ENCODE measurements at regions not wholly inside any gene's neighbourhood (a gene's known extent, or its start where the extent isn't known, plus 50 kb on each side); places are given as distances from the start of the nearest gene placed in this dataset.
"Not testable (repeated sequence)": the region's sequence is repeated elsewhere in the genome, so short reads cannot be mapped to it uniquely, and the experiment has no call there.

- no peak overlapping the region for H3K27ac ChIP-seq (ENCODE audit: low read depth, low read length)
- no peaks in the 10 kb centered on the region for H3K36me3 ChIP-seq (ENCODE audit: insufficient read depth, low read length)
- H3K4me3 ChIP-seq (ENCODE audit: low read length), result no peak overlapping the region
- peaks cover 44% of the 10 kb centered on the region for H3K27me3 ChIP-seq (ENCODE audit: insufficient read depth, low read length)
- H3K9me3 ChIP-seq (ENCODE audit: insufficient read depth, low read depth, low read length), result no peaks in the 10 kb centered on the region
- H3K9ac ChIP-seq (ENCODE audit: low read depth, low read length), result no peak overlapping the region
- 79% methylated on average over 3 of the region's 3 CpGs for WGBS
- H3K4me1 ChIP-seq (ENCODE audit: insufficient read depth, low read length), result peaks cover 4% of the 10 kb centered on the region; the same call in 1 of the 2 replicates
Measured at GRCh38 chr2:118762290-118762689, 85.2 kb downstream of the EN1 start.

GRCh38 chr2:118761771-118762170 lies 85.7 kb downstream of the EN1 start:
- Histone ChIP-seq H3K4me3 (ENCODE audit: low read length) (no peak overlapping the region), H3K36me3 (ENCODE audit: insufficient read depth, low read length) (no peaks in the 10 kb centered on the region), H3K27ac (ENCODE audit: low read depth, low read length) (no peak overlapping the region), H3K9ac (ENCODE audit: low read depth, low read length) (no peak overlapping the region), H3K9me3 (ENCODE audit: insufficient read depth, low read depth, low read length) (no peaks in the 10 kb centered on the region), H3K4me1 (ENCODE audit: insufficient read depth, low read length) (peaks cover 4% of the 10 kb centered on the region; the same call in 1 of the 2 replicates), H3K27me3 (ENCODE audit: insufficient read depth, low read length) (peaks cover 40% of the 10 kb centered on the region)
- 80% methylated on average over 6 of the region's 6 CpGs for WGBS

- no peak overlapping the region for H3K9ac ChIP-seq (ENCODE audit: low read depth, low read length)
- H3K27me3 ChIP-seq (ENCODE audit: insufficient read depth, low read length), result no peaks in the 10 kb centered on the region
- H3K36me3 ChIP-seq (ENCODE audit: insufficient read depth, low read length), result no peaks in the 10 kb centered on the region
- peaks cover 7% of the 10 kb centered on the region; the same call in 1 of the 2 replicates for H3K4me1 ChIP-seq (ENCODE audit: insufficient read depth, low read length)
- no peak overlapping the region for H3K4me3 ChIP-seq (ENCODE audit: low read length)
- no peaks in the 10 kb centered on the region for H3K9me3 ChIP-seq (ENCODE audit: insufficient read depth, low read depth, low read length)
- WGBS, result 34% methylated on average over 2 of the region's 2 CpGs
- no peak overlapping the region for H3K27ac ChIP-seq (ENCODE audit: low read depth, low read length)
Measured at GRCh38 chr2:118755901-118756300, 91.5 kb downstream of the EN1 start.

- Histone ChIP-seq H3K27ac (ENCODE audit: low read depth, low read length) (no peak overlapping the region), H3K9ac (ENCODE audit: low read depth, low read length) (no peak overlapping the region), H3K36me3 (ENCODE audit: insufficient read depth, low read length) (no peaks in the 10 kb centered on the region), H3K4me1 (ENCODE audit: insufficient read depth, low read length) (peaks cover 7% of the 10 kb centered on the region; the same call in 1 of the 2 replicates), H3K9me3 (ENCODE audit: insufficient read depth, low read depth, low read length) (no peaks in the 10 kb centered on the region), H3K4me3 (ENCODE audit: low read length) (no peak overlapping the region), H3K27me3 (ENCODE audit: insufficient read depth, low read length) (no peaks in the 10 kb centered on the region)
- 76% methylated on average over 2 of the region's 2 CpGs for WGBS
Measured at GRCh38 chr2:118755384-118755783, 92.1 kb downstream of the EN1 start.

DNA sequence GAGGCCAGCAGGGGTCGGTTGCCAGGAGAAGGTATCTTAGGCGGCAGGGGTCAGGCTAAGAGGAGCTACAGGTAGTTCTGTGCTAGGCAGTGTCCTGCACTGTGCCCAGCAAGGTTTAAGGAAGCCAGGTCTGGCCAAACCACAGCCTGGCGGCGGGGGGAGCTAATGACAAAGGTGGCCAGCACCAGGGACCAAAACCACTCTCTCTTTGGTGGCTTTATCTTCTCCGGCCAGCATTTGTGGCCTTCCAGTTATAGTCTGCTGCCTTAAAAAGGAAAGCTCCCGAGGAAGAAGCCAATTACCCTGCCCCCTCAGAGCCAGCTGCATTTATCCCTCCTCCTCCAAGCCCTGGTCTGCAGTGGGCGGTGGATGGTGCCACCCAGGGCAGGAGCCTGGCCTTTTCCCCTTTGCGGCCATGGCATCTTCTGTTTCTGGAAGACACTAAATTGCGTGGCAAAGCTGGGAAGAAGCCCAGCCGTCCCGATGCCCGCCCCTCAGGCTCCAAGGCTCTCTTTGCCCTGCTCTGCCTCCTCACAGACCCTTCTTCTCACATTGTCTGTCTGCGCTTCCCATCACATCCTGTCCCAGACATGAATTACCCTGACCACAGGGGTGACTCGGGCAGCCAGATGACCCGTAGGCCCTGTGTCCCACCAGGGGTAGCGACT lies 94.6 kb downstream of the EN1 start:
- H3K4me3 ChIP-seq (ENCODE audit: low read length), result no peak overlapping the region
- 80% methylated on average over 16 of the region's 16 CpGs for WGBS
- no peaks in the 10 kb centered on the region for H3K9me3 ChIP-seq (ENCODE audit: insufficient read depth, low read depth, low read length)
- no peaks in the 10 kb centered on the region for H3K36me3 ChIP-seq (ENCODE audit: insufficient read depth, low read length)
- H3K4me1 ChIP-seq (ENCODE audit: insufficient read depth, low read length), result peaks cover 7% of the 10 kb centered on the region; the same call in 1 of the 2 replicates
- no peaks in the 10 kb centered on the region for H3K27me3 ChIP-seq (ENCODE audit: insufficient read depth, low read length)
- no peak overlapping the region for H3K27ac ChIP-seq (ENCODE audit: low read depth, low read length)
- H3K9ac ChIP-seq (ENCODE audit: low read depth, low read length), result no peak overlapping the region

- 87% methylated on average over 3 of the region's 3 CpGs for WGBS
- H3K36me3 ChIP-seq (ENCODE audit: insufficient read depth, low read length), result no peaks in the 10 kb centered on the region
- H3K9ac ChIP-seq (ENCODE audit: low read depth, low read length), result no peak overlapping the region
- H3K27me3 ChIP-seq (ENCODE audit: insufficient read depth, low read length), result no peaks in the 10 kb centered on the region
- H3K4me3 ChIP-seq (ENCODE audit: low read length), result no peak overlapping the region
- H3K27ac ChIP-seq (ENCODE audit: low read depth, low read length), result no peak overlapping the region
- H3K4me1 ChIP-seq (ENCODE audit: insufficient read depth, low read length), result peaks cover 4% of the 10 kb centered on the region; the same call in 1 of the 2 replicates
- peaks cover 3% of the 10 kb centered on the region; the same call in 1 of the 2 replicates for H3K9me3 ChIP-seq (ENCODE audit: insufficient read depth, low read depth, low read length)
Measured at GRCh38 chr2:118750959-118751565, 96.4 kb downstream of the EN1 start.

DNA sequence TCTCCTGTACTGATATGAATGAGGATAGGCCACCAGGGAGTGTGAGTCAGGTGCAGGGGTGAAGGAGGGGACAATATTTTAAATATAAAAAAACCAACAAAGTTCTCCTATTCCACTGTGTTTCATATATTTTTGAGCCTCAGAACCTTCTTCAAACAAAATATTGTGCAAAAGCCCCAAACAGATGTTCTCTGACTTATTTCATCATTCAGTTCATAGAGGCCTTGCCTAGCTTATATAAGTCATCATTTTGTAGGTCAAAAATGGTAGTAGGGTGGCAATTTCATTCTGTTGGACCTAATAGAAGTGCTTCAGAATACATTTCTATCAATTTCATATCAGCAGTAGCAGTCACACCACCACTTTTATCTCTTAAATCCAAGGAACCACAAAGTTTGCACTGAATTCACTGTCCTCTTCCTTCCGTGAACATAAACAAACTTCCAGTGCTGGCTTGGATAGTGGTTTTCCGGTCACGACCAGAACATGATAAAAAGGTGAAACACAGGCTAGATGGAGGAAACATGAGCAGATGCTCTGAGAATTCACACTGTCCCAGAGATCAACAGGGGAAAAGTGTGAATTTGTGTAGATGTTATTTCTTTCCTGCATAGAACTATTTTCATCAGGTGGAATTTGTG lies 99.1 kb downstream of the EN1 start:
- H3K9me3 ChIP-seq (ENCODE audit: insufficient read depth, low read depth, low read length), result peaks cover 20% of the 10 kb centered on the region
- H3K27me3 ChIP-seq (ENCODE audit: insufficient read depth, low read length), result no peaks in the 10 kb centered on the region
- no peaks in the 10 kb centered on the region for H3K4me1 ChIP-seq (ENCODE audit: insufficient read depth, low read length)
- no peak overlapping the region for H3K9ac ChIP-seq (ENCODE audit: low read depth, low read length)
- H3K27ac ChIP-seq (ENCODE audit: low read depth, low read length), result no peak overlapping the region
- 95% methylated on average over 3 of the region's 3 CpGs for WGBS
- no peaks in the 10 kb centered on the region for H3K36me3 ChIP-seq (ENCODE audit: insufficient read depth, low read length)
- H3K4me3 ChIP-seq (ENCODE audit: low read length), result no peak overlapping the region

GRCh38 chr2:118747637-118748036 lies 99.8 kb downstream of the EN1 start:
- no peak overlapping the region for H3K9ac ChIP-seq (ENCODE audit: low read depth, low read length)

GRCh38 chr2:118747066-118747465 lies 100.4 kb downstream of the EN1 start:
- Histone ChIP-seq H3K9ac (ENCODE audit: low read depth, low read length) (no peak overlapping the region), H3K36me3 (ENCODE audit: insufficient read depth, low read length) (no peaks in the 10 kb centered on the region), H3K9me3 (ENCODE audit: insufficient read depth, low read depth, low read length) (peaks cover 20% of the 10 kb centered on the region), H3K4me1 (ENCODE audit: insufficient read depth, low read length) (no peaks in the 10 kb centered on the region), H3K27ac (ENCODE audit: low read depth, low read length) (no peak overlapping the region), H3K4me3 (ENCODE audit: low read length) (no peak overlapping the region), H3K27me3 (ENCODE audit: insufficient read depth, low read length) (no peaks in the 10 kb centered on the region)
- WGBS, result 93% methylated on average over 5 of the region's 5 CpGs

More at GRCh38 chr2:118747637-118748036, 99.8 kb downstream of the EN1 start:
- Histone ChIP-seq H3K36me3 (ENCODE audit: insufficient read depth, low read length) (no peaks in the 10 kb centered on the region), H3K27ac (ENCODE audit: low read depth, low read length) (no peak overlapping the region), H3K9me3 (ENCODE audit: insufficient read depth, low read depth, low read length) (peaks cover 20% of the 10 kb centered on the region), H3K27me3 (ENCODE audit: insufficient read depth, low read length) (no peaks in the 10 kb centered on the region), H3K4me3 (ENCODE audit: low read length) (no peak overlapping the region), H3K4me1 (ENCODE audit: insufficient read depth, low read length) (no peaks in the 10 kb centered on the region)

DNA sequence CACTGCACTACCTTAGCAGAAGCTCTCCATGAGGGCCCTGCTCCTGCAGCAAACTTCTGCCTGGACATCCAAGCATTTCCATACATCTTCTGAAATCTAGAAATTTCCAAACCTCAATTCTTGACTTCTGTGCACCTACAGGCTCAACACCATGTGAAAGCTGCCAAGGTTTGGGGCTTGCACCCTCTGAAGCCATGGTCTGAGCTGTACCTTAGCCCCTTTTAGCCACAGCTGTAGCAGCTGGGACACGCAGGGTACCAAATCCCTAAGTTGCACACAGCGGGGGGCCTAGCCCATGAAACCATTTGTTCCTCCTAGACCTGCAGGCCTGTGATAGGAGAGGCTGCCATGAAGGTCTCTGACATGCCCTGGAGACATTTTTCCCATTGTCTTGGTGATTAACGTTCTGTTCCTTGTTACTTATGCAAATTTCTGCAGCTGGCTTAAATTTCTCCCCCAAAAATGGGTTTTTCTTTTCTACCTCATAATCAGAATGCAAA lies 102.7 kb downstream of the EN1 start:
- not testable (repeated sequence) for H3K4me1 ChIP-seq (ENCODE audit: insufficient read depth, low read length); H3K36me3 ChIP-seq (ENCODE audit: insufficient read depth, low read length); H3K9ac ChIP-seq (ENCODE audit: low read depth, low read length); H3K4me3 ChIP-seq (ENCODE audit: low read length); H3K27ac ChIP-seq (ENCODE audit: low read depth, low read length); H3K27me3 ChIP-seq (ENCODE audit: insufficient read depth, low read length)
- H3K9me3 ChIP-seq (ENCODE audit: insufficient read depth, low read depth, low read length), result peaks cover 20% of the 10 kb centered on the region
- WGBS, result 92% methylated on average over 3 of the region's 3 CpGs

- H3K27ac ChIP-seq (ENCODE audit: low read depth, low read length), result no peak overlapping the region
Measured at GRCh38 chr2:118738524-118739308, 108.7 kb downstream of the EN1 start.

More at GRCh38 chr2:118738524-118739308, 108.7 kb downstream of the EN1 start:
- no peaks in the 10 kb centered on the region for H3K27me3 ChIP-seq (ENCODE audit: insufficient read depth, low read length)
- H3K4me1 ChIP-seq (ENCODE audit: insufficient read depth, low read length), result peaks cover 22% of the 10 kb centered on the region
- H3K36me3 ChIP-seq (ENCODE audit: insufficient read depth, low read length), result no peaks in the 10 kb centered on the region
- 82% methylated on average over 6 of the region's 7 CpGs for WGBS
- H3K9ac ChIP-seq (ENCODE audit: low read depth, low read length), result no peak overlapping the region
- H3K9me3 ChIP-seq (ENCODE audit: insufficient read depth, low read depth, low read length), result no peaks in the 10 kb centered on the region
- no peak overlapping the region for H3K4me3 ChIP-seq (ENCODE audit: low read length)
